Smooth muscle cell (in vitro differentiated cells): ENCODE measurements at regions not wholly inside any gene's neighbourhood (a gene's known extent, or its start where the extent isn't known, plus 50 kb on each side); places are given as distances from the start of the nearest gene placed in this dataset.

ENCODE experiments used
- DNase-seq: peaks from one replicate; lab custom pipeline; 2025; ENCODE audit not compliant: unreplicated experiment; lab: John Stamatoyannopoulos, UW
- H2AFZ ChIP-seq: fragments of 200-600 bp; sonication (generic); 2 replicates; pipeline ENCODE4 v1.6.0; 2016; ENCODE audit warnings: antibody characterized with exemption, low read depth, mild to moderate bottlenecking
- H3F3A ChIP-seq: fragments of 200-600 bp; sonication (generic); 2 replicates; pipeline ENCODE4 v1.6.0; 2017; ENCODE audit warnings: antibody characterized with exemption, low read depth
- H3K27ac ChIP-seq: fragments of 200-600 bp; sonication (generic); 2 replicates; pipeline ENCODE4 v1.5.1; 2016; ENCODE audit warnings: low read depth, mild to moderate bottlenecking
- H3K27me3 ChIP-seq: fragments of 200-600 bp; sonication (generic); 2 replicates; pipeline ENCODE4 v1.6.1; 2016; ENCODE audit warnings: low read depth, mild to moderate bottlenecking
- H3K36me3 ChIP-seq: fragments of 200-600 bp; sonication (generic); 2 replicates; pipeline ENCODE4 v1.5.1; 2016; ENCODE audit warnings: low read depth
- H3K4me1 ChIP-seq: fragments of 200-600 bp; sonication (generic); 2 replicates; pipeline ENCODE4 v1.5.1; 2016; ENCODE audit warnings: low read depth
- H3K4me2 ChIP-seq: fragments of 200-600 bp; sonication (generic); 2 replicates; pipeline ENCODE4 v1.6.0; 2016; ENCODE audit warnings: mild to moderate bottlenecking
- H3K4me3 ChIP-seq: fragments of 200-600 bp; sonication (generic); 2 replicates; pipeline ENCODE4 v1.5.1; 2016; ENCODE audit warnings: mild to moderate bottlenecking
- H3K79me2 ChIP-seq: fragments of 200-600 bp; sonication (generic); 2 replicates; pipeline ENCODE4 v1.6.0; 2016; ENCODE audit warnings: low read depth, mild to moderate bottlenecking
- H3K9ac ChIP-seq: fragments of 200-600 bp; sonication (generic); 2 replicates; pipeline ENCODE4 v1.6.0; 2016; ENCODE audit warnings: low read depth
- H3K9me3 ChIP-seq: fragments of 200-600 bp; sonication (generic); replicated peaks from 2 replicates; pipeline ENCODE4 v1.5.1; 2016; ENCODE audit warnings: low read depth
- H4K20me1 ChIP-seq: fragments of 200-600 bp; sonication (generic); 2 replicates; pipeline ENCODE4 v1.6.0; 2016; ENCODE audit warnings: low read depth
- WGBS: methylation state at CpG from one replicate; pipeline ENCODE4 v1.1.7; 2016; ENCODE audit warnings: low lambda C conversion rate; 5-methylcytosine and 5-hydroxymethylcytosine counted together
- TF ChIP-seq, protein P1 (sequence below): fragments of 200-600 bp; sonication (generic); IDR thresholded peaks from 2 replicates; pipeline ENCODE4 v1.5.1; 2017; ENCODE audit warnings: borderline replicate concordance, mild to moderate bottlenecking, antibody characterized with exemption; ENCODE audit not compliant: insufficient read depth, poor library complexity, severe bottlenecking

- Histone ChIP-seq H4K20me1 (no peaks in the 10 kb centered on the region), H3F3A (peaks cover 14% of the 10 kb centered on the region), H3K9ac (no peak overlapping the region), H3K4me2 (peak overlapping the region; percentile 30), H3K27me3 (no peaks in the 10 kb centered on the region), H2AFZ (no peak overlapping the region), H3K36me3 (no peaks in the 10 kb centered on the region), H3K27ac (peak overlapping the region; percentile 3), H3K9me3 (no peaks in the 10 kb centered on the region), H3K79me2 (no peaks in the 10 kb centered on the region), H3K4me3 (no peak overlapping the region), H3K4me1 (peaks cover 18% of the 10 kb centered on the region)
- TF ChIP-seq, protein P1, sequence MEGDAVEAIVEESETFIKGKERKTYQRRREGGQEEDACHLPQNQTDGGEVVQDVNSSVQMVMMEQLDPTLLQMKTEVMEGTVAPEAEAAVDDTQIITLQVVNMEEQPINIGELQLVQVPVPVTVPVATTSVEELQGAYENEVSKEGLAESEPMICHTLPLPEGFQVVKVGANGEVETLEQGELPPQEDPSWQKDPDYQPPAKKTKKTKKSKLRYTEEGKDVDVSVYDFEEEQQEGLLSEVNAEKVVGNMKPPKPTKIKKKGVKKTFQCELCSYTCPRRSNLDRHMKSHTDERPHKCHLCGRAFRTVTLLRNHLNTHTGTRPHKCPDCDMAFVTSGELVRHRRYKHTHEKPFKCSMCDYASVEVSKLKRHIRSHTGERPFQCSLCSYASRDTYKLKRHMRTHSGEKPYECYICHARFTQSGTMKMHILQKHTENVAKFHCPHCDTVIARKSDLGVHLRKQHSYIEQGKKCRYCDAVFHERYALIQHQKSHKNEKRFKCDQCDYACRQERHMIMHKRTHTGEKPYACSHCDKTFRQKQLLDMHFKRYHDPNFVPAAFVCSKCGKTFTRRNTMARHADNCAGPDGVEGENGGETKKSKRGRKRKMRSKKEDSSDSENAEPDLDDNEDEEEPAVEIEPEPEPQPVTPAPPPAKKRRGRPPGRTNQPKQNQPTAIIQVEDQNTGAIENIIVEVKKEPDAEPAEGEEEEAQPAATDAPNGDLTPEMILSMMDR, result no peak
- DNase-seq, result no peak
Observed at GRCh38 chr4:24053934-24054333, 164.1 kb upstream of the PPARGC1A start.

- Histone ChIP-seq H3K36me3 (no peaks in the 10 kb centered on the region), H3K4me2 (no peak overlapping the region), H3K4me1 (no peaks in the 10 kb centered on the region), H4K20me1 (no peaks in the 10 kb centered on the region), H3K9me3 (no peaks in the 10 kb centered on the region), H3F3A (no peaks in the 10 kb centered on the region), H3K79me2 (no peaks in the 10 kb centered on the region), H3K4me3 (no peak overlapping the region), H3K27ac (no peak overlapping the region), H3K9ac (no peak overlapping the region), H2AFZ (no peak overlapping the region), H3K27me3 (no peaks in the 10 kb centered on the region)
- WGBS, result 87% methylated on average over 5 of the region's 5 CpGs
- no peak for DNase-seq
- TF ChIP-seq, protein P1, result no peak
Observed at GRCh38 chr4:24044610-24045589, 155.1 kb upstream of the PPARGC1A start.

DNA sequence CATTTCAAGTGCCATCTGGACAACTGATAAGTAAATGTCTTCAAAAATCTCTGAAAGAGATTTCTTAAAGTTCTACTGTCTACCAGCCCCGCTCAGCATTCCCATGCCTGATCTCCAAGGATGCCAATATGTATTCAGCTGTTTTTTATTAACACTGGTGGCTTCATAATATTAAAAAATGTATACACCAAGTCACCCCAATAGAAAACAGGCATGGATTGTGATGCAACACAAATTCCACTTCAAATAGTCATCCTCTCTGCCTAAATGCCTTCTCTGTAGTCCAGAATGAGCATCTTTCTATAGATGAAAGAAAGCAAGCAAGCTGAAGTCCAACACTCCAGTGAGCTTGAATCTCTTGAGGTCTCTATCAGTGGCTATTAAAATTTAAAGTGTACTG is 152.2 kb upstream of the PPARGC1A start:
- no peak for DNase-seq
- 20% methylated on average over 1 of the region's 1 CpG for WGBS
- Histone ChIP-seq H3K79me2 (no peaks in the 10 kb centered on the region), H3K9me3 (no peaks in the 10 kb centered on the region), H3K4me2 (peak overlapping the region; percentile 16), H4K20me1 (no peaks in the 10 kb centered on the region), H3K27me3 (no peaks in the 10 kb centered on the region), H3K36me3 (no peaks in the 10 kb centered on the region), H3K9ac (no peak overlapping the region), H3K4me3 (no peak overlapping the region), H2AFZ (no peak overlapping the region), H3F3A (no peaks in the 10 kb centered on the region), H3K27ac (no peak overlapping the region), H3K4me1 (no peaks in the 10 kb centered on the region)
- TF ChIP-seq, protein P1, result no peak
